ENCODE measurements at regions not wholly inside any gene's neighbourhood (a gene's known extent, or its start where the extent isn't known, plus 50 kb on each side); places are given as distances from the start of the nearest gene placed in this dataset.

GRCh38 chr14:61887628-61888027 lies 125.4 kb downstream of the SNAPC1 start:
- no peak for FAIRE-seq
- no peak for DNase-seq (ENCODE audit: low spot score)
- in situ Hi-C loops (cut with HindIII; ENCODE audit: extremely low pct_ligation_motif_present, low pct_unique_long_range_greater_than_20kb): loop anchor here (5.0 kb wide), 1 partner anchor 240 kb away; no protein-coding TSS in a partner anchor
- H3K36me3 ChIP-seq (replicated peaks in 1 of 2; ENCODE audit: control insufficient read depth in 1 of 2, insufficient read depth in 2 of 2, low read length in 2 of 2): no peaks in the 10 kb centered on the region
- H3K27ac ChIP-seq (ENCODE audit: extremely low read length, insufficient read depth, low read length): no peak overlapping the region
- BruUV-seq (replicated peaks): no TSS peak
- H3K79me2 ChIP-seq (ENCODE audit: insufficient read depth, low read length): no peaks in the 10 kb centered on the region
- H4K20me1 ChIP-seq (ENCODE audit: insufficient read depth, low read length): no peaks in the 10 kb centered on the region
- 3% methylated on average over 2 of the region's 2 CpGs for WGBS (ENCODE audit: low lambda C conversion rate)
- no peak for ATAC-seq
- H3K4me3 ChIP-seq (replicated peaks in 1 of 3; ENCODE audit: insufficient read depth in 1 of 3, low read depth in 2 of 3, low read length in 3 of 3): no peak overlapping the region
- H2AFZ ChIP-seq (ENCODE audit: low read length): no peak overlapping the region
- H3K9ac ChIP-seq (ENCODE audit: insufficient read depth, low read depth, low read length): no peak overlapping the region
- CTCF ChIA-PET (ENCODE audit: low intra/inter-chr PET ratio, low total read pairs): no interaction called here
- H3K27me3 ChIP-seq (ENCODE audit: control insufficient read depth in 1 of 2, insufficient read depth in 2 of 2, low read length in 2 of 2): no peaks in the 10 kb centered on the region
- intact Hi-C loops (cut with micrococcal nuclease; ENCODE audit: unreplicated experiment): no loop called here
- no peaks in the 10 kb centered on the region for H3K9me3 ChIP-seq (ENCODE audit: low read length)
- H3K4me2 ChIP-seq (ENCODE audit: low read depth, low read length): no peak overlapping the region
- H3K4me1 ChIP-seq (ENCODE audit: insufficient read depth, low read length): no peaks in the 10 kb centered on the region
- POLR2A ChIA-PET: no interaction called here
- TF ChIP-seq REPIN1 (CRISPR knock-in tag; IDR thresholded peaks at IDR 0.05; ENCODE audit: borderline replicate concordance, low read depth): no peak
- no peak for TF ChIP-seq DPF2 (CRISPR knock-in tag; IDR thresholded peaks at IDR 0.05; ENCODE audit: borderline replicate concordance, low read depth)
- TF ChIP-seq ZNF260 (CRISPR knock-in tag; IDR thresholded peaks at IDR 0.05; ENCODE audit: borderline replicate concordance, low read depth): no peak
- no peak for TF ChIP-seq ZBTB42 (CRISPR knock-in tag; IDR thresholded peaks at IDR 0.05)
- no peak for TF ChIP-seq ZNF407 (CRISPR knock-in tag; IDR thresholded peaks at IDR 0.05; ENCODE audit: not compliant biosample characterization)
- TF ChIP-seq KDM4B (CRISPR knock-in tag; IDR thresholded peaks at IDR 0.05): no peak
- no peak for TF ChIP-seq ZNF564 (CRISPR knock-in tag; IDR thresholded peaks at IDR 0.05)
- TF ChIP-seq IKZF1 (IDR thresholded peaks at IDR 0.05): no peak
- no peak for TF ChIP-seq ZNF44 (CRISPR knock-in tag; IDR thresholded peaks at IDR 0.05)
- no peak for TF ChIP-seq GTF3A (CRISPR knock-in tag; conservative IDR thresholded peaks at IDR 0.05)
- TF ChIP-seq SP4 (CRISPR knock-in tag; IDR thresholded peaks at IDR 0.05): no peak
- TF ChIP-seq NPAS2 (CRISPR knock-in tag; IDR thresholded peaks at IDR 0.05; ENCODE audit: borderline replicate concordance): no peak
- TF ChIP-seq, protein P1, sequence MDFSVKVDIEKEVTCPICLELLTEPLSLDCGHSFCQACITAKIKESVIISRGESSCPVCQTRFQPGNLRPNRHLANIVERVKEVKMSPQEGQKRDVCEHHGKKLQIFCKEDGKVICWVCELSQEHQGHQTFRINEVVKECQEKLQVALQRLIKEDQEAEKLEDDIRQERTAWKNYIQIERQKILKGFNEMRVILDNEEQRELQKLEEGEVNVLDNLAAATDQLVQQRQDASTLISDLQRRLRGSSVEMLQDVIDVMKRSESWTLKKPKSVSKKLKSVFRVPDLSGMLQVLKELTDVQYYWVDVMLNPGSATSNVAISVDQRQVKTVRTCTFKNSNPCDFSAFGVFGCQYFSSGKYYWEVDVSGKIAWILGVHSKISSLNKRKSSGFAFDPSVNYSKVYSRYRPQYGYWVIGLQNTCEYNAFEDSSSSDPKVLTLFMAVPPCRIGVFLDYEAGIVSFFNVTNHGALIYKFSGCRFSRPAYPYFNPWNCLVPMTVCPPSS (IDR thresholded peaks at IDR 0.05): no peak
- no peak for TF ChIP-seq FUBP1 (CRISPR knock-in tag; IDR thresholded peaks at IDR 0.05; ENCODE audit: borderline replicate concordance)

Data from HepG2 (cell line).